ENCODE measurements at regions not wholly inside any gene's neighbourhood (a gene's known extent, or its start where the extent isn't known, plus 50 kb on each side); places are given as distances from the start of the nearest gene placed in this dataset.

DNA sequence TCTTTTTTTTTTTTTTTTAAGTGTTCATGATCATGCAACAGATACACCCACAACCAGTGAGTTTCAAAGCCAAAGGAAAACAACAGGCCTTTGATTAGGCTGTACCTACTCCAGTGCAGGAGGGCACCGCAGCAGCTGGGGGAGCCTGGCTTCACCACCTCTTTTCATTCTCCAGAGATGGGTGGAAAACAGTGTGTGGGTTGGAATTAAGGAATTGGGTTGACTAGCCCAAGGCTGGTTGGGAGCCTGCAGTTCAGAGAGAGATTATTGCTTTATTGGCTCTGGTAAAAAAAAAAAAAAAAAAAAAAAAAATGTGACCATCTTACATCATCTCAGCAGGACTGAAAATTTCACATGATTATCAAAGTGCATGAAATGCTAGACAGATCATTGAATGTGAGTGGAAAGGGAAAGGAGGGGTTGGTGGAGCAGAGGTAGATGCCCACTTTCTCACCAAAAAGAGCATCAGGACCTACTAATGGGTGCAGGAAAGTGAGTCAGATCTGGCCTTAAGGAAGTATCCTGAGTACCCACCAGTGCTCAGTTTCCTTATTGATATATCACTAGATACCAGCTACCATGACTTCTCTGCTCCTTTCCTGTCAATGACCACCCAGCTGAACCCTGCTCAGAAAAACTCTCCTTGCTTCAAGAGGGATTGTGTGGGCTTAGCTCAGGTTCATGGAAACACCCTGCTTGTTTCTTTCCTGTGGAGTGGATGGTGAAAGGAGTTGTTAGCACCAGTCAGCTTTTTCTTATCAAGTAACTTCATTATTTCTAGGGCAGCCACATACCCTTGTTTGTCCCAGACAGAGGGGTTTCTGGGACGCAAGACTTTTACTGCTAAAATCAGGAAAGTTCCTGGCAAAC lies 54.8 kb upstream of the DYRK2 start:
- no peak for DNase-seq

DNA sequence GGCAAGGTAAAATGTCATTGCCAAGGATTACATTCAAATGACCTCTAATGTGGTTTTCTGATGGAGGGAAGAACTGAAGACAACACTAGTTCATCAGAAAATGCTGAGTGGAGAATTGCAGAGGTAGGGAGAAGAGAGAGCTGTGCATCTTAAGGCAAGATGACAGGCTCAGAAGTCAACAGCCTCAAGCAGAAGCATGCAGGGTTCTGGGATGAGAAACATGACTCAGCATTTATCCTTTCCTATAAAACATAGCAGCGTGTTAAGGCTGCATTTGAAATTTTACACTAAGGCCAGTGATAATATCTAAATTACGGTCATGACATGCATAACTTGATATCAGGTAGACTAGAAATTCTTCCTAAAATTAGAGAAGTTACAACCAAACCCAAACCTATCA lies 53.7 kb upstream of the DYRK2 start:
- DNase-seq: no peak

DNA sequence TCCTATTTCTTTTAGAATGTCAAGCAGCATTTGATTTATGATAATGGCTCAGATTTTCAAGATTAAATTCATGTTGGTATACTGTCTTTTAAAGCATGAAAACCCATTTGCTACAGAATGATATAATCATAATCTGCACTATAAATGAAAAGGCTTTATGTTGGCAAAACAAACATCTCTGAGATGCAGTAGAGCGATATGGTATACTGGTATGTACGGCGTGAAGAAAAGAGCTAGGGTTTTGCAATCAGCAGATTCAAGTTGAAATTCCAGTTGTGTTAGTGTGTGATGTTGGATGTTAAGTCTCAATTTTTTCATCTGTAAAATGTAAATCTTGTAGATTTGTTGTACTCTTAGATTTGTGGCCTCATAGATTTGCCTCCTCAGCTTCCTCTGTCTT lies 53.2 kb upstream of the DYRK2 start:
- DNase-seq: no peak

- no peak for DNase-seq
Observed at GRCh38 chr12:67598598-67598997, 49.9 kb upstream of the DYRK2 start.

Measured in NCI-H2029 treated with DMSO at 0.1 percent for 48 hours (cell line).